GM19397 (cell line): ENCODE measurements at regions not wholly inside any gene's neighbourhood (a gene's known extent, or its start where the extent isn't known, plus 50 kb on each side); places are given as distances from the start of the nearest gene placed in this dataset.

ENCODE experiments used
- ATAC-seq: cut with Tn5 transposase; IDR thresholded peaks from one replicate; pipeline ENCODE4 v1.9.1; 2021; ENCODE audit warnings: mild to moderate bottlenecking, moderate library complexity; ENCODE audit not compliant: unreplicated experiment

GRCh38 chr19:30120860-30121484 lies 178.9 kb downstream of the URI1 start:
- ATAC-seq, result no peak

GRCh38 chr19:30122431-30122830 lies 180.4 kb downstream of the URI1 start:
- ATAC-seq, result no peak

- no peak for ATAC-seq
Measured at GRCh38 chr19:30123119-30123518, 181.1 kb downstream of the URI1 start.

- ATAC-seq, result no peak
Measured at GRCh38 chr19:30123611-30124010, 181.6 kb downstream of the URI1 start.

- ATAC-seq, result no peak
Measured at GRCh38 chr19:30128211-30128610, 186.2 kb downstream of the URI1 start.

DNA sequence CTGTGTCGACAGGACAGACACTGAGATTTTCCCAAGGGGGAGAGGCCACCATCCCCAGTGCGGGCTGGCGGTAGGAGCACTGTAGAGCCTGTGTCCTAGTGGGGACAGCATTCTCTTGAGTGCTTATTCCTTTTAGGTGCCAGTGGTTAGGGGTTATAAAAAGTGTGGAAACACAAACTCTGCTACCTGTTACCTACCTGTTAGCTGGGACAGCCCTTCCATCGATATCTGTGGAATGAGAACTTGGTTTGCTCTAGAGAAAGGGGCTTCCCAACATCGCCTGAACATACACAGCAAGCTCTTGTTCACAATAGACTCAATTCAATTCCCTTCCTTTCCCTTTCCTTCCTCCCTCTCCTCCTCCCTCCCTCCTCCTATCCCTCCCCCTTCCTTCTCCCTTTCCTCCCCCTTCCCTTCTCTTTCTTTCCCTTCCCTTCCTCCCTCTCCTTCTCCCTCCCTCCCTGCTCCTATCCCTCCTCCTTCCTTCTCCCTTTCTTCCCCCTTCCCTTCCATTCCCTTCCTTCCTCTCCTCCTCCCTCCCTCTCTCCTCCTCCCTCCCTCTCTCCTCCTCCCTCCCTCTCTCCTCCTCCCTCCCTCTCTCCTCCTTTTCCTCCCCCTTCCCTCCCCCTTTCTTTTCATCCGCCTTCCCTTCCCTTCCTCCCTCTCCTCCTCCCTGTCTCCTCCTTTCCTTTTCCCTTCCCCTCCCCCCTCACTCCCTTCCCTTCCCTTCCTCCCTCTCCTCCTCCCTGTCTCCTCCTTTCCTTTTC lies 188.5 kb downstream of the URI1 start:
- ATAC-seq, result no peak

- no peak for ATAC-seq
Measured at GRCh38 chr19:30131246-30131645, 189.2 kb downstream of the URI1 start.

DNA sequence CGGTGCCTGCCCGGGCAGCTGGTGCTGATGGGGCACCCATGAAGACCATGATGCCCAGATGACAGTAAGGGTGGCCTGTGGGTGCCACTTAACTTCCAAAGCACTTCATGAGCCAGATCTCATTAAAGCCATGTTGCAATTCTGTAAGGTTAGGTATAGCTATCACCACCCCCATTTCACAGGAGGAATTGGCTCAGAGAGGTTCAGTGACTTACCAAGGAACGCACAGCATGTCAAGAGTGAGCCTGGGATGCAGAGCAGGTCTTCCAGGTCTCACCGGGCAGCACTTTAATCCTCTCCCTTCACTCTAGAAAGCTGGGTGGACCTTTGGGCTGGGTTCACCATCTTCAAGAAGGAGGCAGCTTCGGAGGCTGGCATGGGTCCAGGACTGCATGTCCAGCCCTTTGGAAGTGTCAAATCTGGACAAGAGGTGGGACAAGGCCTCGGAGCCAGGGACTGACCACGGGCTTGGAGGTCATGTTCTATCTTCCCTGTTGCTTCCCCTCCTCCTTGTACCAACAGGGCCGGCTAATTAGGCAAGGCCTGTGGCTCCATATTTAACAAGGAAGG lies 189.8 kb downstream of the URI1 start:
- ATAC-seq, result no peak

DNA sequence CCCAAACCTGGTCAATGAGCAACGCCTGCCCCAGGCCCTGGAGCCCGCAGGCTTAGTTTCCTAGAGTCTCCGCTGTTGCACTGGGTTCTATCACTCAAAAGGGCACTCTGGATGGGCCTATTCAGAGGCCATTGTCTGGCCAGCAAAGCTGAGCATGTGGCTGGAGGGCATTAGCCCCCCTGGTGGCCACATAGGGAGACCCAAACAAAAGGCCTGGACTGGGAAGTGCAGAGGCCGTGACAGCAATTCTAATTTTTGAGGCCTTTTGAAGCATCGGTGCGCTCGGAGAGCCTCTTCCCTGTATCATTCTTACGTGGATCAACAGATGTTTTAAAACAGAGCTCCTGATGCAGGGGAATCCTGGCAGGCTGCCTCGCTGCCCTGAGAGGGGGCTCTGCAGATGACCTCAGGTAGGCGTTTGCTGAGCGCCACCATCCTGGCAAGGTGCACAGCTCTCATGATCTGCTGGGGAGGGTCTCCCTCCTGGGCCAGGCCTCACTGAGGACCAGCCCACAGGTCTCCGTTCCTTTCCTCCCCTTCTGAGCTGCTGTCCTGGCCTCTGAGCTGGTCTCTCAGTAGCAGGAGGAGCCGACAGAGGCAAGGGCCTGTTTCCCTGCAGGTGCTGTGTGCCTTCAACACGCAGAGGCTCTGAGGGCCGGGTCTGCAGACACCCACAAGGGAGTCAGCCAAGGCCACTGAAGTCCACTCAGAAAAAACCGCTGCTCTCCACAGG lies 190.5 kb downstream of the URI1 start:
- no peak for ATAC-seq

DNA sequence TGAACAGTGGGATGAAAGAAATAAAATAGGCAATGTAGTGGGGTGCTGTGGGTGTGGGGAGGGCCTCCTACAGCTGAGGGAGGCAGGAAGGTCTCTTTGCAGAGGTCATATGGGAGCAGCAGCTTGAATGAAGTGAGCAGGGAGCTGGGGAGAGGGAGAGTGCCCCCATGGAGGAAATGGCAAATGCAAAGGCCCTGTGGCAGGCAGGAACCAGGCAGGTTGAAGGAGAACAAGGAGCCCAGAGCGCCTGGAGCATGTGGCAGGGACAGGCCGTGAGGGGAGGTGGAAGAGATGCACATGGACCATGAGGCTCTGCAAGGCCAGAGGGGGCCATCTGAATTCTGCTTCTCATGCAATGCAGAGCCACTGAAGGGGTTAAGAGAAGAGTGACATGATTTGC lies 191.8 kb downstream of the URI1 start:
- no peak for ATAC-seq

DNA sequence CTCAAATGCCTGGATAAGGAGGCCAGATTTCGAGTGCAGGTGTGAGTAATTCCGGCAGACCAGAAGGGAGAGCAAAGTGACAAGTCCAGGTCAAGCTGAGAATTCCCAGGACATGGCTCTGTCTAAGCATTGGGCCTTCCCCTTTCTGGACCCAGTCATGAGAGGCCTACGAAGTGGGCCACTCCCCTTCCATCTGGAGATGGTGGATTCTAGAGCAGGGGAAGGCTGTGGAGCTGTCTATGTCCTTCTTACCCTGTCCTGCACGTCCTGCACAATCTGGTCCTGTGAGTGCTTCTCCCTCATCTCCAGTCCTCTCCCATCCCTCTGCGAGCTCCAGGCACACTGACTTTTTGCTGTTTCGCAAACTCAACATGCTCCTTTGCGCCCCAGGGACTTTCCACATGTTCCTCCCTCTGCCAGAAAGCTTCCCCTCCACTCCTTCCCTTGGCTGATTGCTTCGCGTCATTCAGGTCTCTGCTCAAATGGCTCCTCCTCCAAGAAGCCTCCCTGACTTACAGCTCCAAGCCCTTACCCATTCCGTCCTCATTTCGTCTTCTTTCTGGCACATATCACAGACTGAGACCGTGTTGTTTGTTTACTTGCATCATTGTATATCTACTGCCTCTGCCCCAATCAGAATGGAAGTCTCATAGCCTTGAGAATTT lies 193.2 kb downstream of the URI1 start:
- ATAC-seq, result no peak

DNA sequence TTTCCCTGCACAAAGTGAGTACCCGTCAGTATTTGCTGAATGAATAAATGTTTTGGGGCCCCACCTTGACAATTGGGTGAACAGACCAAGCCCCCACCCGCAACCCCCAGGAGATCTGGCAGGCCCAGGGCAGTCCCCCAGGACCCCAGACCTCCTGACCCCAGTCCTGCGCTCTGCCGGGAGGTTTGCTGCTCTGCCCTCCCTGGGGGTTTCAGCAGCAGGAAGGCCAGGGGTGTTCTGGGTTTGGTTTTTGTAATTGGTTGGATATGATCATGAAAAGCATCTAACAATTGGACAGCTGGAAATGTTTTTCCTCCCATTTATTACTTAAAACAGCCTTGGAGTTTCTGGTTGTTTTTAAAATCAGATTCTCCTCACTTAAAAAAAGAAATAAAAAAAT lies 193.8 kb downstream of the URI1 start:
- ATAC-seq, result no peak

GRCh38 chr19:30136611-30137195 lies 194.7 kb downstream of the URI1 start:
- ATAC-seq, result no peak

GRCh38 chr19:30137747-30138146 lies 195.7 kb downstream of the URI1 start:
- no peak for ATAC-seq

GRCh38 chr19:30144242-30144758 lies 202.3 kb downstream of the URI1 start:
- ATAC-seq, result no peak

DNA sequence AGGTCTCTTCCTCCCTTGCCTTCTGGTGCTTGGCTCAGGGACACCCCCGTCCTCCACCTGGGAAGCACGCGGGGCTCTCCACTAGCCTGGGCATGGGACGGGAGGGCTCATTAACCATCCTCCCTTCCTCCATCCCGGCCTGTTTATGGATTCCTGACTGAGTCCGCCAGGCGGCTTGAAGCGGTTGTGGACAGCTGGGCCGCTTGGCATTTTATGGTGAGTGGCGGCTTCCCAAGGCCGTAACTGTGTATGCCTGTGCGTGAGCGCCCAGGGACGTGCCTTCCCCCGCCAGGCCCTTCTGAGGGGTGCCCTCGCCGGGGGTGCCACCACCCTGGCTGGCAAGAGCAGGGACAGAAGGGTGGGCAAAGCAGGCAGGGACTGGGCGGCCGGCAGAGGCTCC lies 202.8 kb downstream of the URI1 start:
- no peak for ATAC-seq

DNA sequence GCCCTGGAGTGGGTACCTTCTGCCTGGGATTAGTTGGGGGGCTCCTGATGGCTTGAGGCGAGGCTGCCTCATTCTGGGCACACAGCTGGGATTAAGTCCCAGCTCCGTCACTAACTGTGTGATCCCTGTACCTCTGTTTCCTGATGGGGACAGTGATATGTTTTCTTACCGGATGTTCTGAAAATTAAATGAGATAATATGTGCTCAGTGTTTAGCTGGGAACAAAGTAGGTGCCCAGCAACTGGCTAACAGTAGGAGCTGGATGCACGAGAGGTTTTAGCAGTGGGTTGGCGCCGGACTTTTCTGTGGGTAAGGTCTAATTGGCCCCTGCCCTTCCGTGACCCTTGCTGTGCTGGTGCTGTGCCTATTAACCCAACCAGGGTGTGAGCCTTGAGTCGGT lies 203.4 kb downstream of the URI1 start:
- ATAC-seq, result no peak

GRCh38 chr19:30146346-30146745 lies 204.3 kb downstream of the URI1 start:
- ATAC-seq, result no peak

DNA sequence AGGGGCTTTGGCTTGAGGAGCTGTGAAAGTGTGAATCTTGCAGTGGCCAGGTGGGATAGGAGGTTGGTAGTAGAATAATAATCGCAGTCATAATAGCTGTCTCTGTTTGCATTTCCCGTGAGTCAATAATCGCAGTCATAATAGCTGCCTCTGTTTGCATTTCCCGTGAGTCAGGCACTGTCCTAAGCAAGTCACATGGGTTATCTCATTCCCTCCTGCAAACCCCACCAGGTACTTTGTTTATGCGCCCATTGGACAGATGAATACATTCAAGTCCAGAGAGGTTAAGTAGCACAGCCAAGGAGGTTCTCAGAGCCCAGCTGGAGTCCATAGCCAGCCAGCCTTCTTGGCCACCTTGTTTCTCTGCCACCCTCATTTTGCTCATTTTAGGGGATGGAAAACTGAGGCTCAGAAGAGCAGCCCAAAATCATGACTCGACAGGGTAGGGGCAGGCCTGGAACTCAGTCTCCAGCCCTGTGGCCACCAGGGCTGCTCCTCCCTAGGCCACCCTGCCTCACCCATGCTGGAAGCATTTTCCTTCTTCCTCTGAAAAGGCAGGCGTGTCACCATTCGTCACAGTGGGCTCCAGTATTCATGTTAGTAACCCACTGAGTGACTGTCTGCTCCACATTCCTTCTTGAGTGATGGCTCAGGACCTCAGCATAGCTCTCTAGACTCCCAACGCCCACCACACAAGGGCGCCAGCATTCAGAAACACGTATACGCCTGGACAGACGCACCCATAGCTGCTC lies 206.2 kb downstream of the URI1 start:
- no peak for ATAC-seq

- ATAC-seq, result no peak
Measured at GRCh38 chr19:30148803-30149202, 206.8 kb downstream of the URI1 start.
